Activated T-cell treated with anti-CD3 and anti-CD28 coated beads for 1 hour (primary cell): ENCODE measurements at regions not wholly inside any gene's neighbourhood (a gene's known extent, or its start where the extent isn't known, plus 50 kb on each side); places are given as distances from the start of the nearest gene placed in this dataset.

Source experiments
- DNase-seq: peaks from one replicate; pipeline ENCODE4 v3.0.0-alpha.2; 2020; ENCODE audit warnings: low read depth

GRCh38 chr1:221201773-221202172, 322.5 kb downstream of the HLX start:
- no peak for DNase-seq

DNA sequence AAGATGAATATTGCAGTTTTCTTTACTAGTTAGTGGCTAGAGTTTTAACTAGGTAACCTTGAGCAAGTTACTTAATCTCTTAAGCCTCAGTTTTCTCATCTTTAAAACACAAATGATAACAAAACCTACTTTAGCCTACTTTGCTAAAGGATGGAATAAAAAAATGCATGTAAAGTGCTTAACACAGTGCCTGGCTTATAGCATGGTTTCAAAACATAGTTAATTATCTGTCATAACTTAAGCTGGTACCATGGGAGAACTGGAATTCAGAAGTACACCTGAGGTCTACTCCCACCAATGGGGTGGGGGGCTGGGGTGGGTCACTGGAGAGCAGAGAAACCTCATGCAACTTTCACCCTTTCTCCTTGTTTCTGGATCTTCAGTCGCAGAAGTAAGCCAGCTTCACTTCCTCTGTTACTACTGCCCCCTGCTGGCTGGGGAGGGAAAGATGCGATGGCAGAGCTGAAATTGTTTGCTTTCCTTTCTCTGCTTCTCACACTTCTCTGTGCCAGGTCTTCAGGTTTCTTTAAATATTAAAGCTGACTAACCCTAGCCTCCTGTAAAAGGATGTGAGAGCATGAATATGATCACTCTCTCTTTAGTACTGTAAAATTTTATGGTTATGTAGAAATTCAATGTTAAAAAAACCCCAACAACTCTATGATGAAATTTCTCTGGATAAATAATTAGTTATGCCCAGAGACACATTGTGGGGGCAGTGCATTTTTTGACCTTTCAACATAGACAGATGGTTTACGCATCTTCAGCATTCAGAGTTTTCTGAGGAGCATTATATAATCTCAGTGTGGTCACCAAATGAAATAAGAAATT, 324.2 kb downstream of the HLX start:
- DNase-seq, result peak; percentile 56

DNA sequence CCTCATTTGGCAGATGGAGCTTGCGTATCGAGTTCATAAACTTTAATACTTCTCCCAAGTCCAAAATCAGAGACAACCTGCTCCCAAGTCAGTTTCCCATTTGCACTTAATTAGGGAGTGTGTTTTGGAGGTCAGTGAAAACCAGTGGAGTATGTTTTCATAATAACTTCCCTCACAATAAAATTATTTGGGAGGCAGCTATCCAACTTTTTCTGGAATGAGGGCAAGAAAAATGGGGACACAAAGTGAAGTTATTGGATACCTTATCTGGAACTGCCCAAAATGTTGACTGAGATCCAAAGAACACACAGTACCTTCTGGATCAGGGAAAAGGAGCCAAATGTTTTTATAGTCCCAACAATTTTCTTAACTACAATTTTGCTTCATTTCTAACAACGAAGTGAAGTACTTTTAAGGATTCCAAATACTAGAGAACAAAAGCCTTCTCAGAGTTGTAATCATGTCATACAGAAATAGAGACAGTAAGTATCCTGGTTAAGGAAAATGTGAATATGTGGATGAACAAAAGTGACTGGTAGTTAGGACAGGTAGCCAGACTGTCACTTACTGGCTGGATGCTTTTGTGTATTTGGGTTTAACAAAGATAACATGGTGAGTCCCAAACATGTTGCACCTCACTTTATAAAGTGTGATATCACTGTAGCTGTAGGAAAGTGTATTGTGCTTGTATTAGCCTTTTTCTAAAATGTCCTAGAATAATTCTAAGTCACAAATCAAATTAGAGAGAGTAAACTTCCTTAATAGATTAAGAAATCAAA, 325.0 kb downstream of the HLX start:
- DNase-seq, result no peak

- no peak for DNase-seq
Measured at GRCh38 chr1:221206076-221206475, 326.8 kb downstream of the HLX start.

DNA sequence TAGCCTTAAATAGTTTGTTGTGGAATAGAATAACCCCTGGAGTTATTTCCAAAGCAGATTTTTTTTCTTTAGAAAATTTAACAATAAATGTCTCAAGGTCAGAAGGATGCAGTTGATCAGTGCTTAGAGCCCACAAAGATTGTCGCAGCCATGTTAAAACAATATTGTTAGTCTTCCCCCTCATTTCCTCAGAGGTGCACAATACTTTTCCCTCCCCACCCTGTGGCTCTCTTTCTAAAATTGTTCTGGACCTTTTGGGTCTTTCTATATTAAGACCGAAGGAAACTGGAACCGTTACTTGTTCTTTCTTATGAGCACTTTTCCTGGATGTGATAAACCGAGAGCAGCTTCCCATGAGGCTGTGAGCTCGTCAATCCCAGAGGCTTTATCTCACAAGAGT, 333.7 kb downstream of the HLX start:
- DNase-seq, result no peak

- DNase-seq, result no peak
Measured at GRCh38 chr1:221217029-221217428, 337.8 kb downstream of the HLX start.

GRCh38 chr1:221223281-221223680, 344.0 kb downstream of the HLX start:
- no peak for DNase-seq

DNA sequence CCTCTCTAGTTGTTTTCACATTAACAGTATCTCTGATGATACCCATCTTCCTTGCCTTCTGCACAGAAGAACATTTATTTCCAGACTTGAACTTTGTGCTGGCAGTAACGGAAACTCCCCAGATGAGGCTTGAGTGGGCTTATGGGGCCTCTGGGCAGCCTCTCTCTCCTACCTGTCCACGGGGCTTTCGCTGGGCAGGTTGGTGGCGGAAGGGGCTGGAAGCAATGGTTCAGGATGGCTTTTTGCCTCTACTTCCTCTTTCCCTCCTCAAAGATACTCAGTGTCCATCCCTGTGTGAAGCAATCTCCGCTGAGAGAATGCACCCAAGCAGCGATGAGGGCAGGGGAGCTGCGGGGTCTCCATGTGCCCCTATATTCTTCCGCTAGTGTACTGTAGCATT, 348.2 kb downstream of the HLX start:
- no peak for DNase-seq

DNA sequence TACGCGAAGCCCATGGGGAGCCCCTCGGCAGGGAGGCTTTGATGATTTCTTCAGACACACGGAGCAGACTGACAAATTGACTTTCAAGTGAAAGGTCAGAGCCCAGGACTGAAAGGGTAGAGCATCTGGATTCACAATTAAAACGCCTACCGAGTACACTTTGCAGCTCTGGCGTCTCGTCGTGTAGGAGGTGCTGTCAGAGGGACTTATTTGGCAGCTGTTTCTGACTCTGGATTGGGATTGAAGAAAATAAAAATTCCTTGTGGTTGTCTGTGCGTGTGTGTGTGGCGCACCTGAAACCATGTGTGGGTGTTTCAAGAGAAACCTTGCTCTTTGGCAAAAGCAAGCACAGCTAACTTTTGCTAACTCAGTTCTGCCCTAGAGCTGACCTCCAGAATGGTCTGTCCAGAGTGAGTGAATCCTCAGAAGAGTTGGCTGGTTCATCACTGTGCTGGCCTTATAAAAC, 348.7 kb downstream of the HLX start:
- no peak for DNase-seq

DNA sequence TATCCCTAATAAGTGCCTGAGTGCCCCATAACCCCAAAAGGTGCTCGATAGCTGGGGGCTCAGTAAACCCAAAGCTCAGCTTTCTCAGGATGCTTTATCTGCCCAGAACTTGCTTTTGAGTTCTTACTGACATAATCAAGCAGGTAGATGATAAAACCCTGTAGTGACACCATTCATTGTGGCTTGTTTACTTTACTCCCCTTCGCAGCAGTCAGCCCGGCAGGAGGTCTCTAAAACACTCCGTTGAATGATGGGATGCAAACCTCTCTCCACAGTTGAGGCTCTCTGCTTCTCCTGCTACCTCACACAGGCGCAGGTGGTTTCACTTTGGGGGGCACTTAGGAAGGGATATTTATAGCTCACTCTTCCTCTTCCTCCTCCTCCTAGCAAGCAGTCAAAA, 349.4 kb downstream of the HLX start:
- DNase-seq, result no peak

DNA sequence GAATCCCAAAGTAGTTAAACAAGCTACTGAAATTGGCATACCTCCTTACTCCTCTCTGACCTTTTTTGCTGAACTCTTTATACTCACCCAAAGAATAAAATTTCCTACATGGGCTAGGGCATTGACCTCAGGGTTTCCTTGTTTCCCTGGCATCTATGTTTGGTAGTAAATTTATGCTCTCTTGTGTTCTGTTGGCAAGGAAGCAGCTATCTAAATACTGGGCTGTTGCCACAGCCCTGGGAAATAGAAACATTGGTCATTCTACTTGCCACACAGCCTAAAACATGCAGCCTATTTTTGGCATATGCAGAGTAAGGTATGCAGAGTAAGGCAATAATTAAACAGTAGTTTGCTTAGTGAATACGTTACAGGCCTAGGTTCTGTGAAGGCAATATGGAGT, 351.4 kb downstream of the HLX start:
- no peak for DNase-seq

DNA sequence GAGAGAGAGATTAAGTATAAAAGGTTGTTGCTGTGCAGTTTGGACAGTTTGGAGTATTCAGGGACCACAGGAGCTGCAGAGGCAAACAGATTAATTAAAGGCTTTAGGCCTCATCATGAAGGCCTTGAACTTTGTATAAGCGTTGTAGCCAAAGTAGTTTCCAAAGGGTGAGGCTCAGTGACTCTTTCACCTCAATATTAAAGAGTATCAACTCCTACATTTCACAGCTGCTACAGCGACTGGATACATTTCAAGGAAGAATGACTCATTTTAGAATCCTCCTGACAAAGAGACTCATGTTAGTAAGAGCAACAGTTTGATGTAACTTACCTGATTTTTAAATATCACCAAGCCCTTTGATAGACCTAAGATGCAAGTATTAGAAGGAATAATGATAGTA, 355.5 kb downstream of the HLX start:
- no peak for DNase-seq

- DNase-seq, result no peak
Measured at GRCh38 chr1:221237587-221237986, 358.3 kb downstream of the HLX start.

- no peak for DNase-seq
Measured at GRCh38 chr1:221239181-221239580, 359.9 kb downstream of the HLX start.

DNA sequence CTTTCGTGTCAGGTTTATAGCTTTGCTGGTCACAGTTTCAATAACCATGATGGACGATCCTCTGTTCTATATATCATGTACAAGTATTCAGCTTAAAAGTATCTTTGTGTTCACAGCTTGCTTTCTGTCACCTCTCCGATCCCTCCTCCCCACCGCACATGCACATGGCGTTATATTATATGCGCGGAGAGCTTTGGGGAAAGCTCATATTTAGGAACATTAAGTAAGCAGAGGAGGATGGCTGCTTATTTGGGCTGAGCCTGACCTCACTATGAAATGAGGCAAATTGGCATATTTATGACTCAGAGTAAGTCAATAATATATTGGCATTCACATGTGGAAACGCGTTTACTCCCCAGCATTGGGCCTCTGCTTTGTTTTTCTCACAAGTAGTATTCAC, 360.5 kb downstream of the HLX start:
- DNase-seq, result no peak

- DNase-seq, result no peak
Measured at GRCh38 chr1:221240690-221241089, 361.4 kb downstream of the HLX start.

- DNase-seq, result no peak
Measured at GRCh38 chr1:221241157-221241556, 361.9 kb downstream of the HLX start.

DNA sequence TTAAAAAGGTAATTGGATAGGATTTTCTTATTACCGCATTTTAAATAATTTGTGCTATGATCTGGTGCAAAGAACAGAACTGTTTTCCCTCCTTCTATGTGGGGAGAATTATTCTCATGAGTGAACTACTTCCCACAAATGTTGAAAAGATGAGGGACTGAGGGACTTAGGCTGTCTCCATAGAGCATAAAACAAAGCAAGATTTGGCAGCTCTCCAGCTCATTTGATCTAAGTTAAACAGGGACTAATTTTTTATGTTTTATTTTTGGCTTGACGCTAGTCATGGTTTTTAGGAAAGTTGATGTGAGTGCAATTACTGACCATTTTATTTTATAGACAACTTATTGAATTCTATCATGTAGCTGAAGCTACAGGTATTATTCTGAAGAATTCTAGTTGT, 362.3 kb downstream of the HLX start:
- DNase-seq, result no peak

- DNase-seq, result no peak
Measured at GRCh38 chr1:221246067-221246466, 366.8 kb downstream of the HLX start.

- no peak for DNase-seq
Measured at GRCh38 chr1:221246628-221247415, 367.6 kb downstream of the HLX start.

DNA sequence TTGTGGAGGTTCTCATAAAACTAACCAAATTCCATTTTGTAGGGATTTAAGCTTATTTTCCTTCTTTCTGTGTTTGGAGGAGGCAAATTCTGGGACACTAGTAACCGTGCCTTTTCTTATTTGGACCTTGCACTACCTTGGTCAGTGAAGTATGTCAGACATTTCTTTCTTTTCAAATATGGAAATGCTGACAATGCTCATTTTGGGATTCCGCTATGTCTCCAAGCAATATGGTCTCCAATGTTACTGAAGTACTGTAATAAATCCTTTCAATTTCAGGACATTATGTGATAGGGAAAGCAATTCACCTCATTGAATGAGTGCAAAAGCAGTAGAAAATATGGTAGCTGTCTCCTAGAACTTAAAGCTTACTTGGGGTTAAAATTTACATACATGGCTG, 372.3 kb downstream of the HLX start:
- no peak for DNase-seq

DNA sequence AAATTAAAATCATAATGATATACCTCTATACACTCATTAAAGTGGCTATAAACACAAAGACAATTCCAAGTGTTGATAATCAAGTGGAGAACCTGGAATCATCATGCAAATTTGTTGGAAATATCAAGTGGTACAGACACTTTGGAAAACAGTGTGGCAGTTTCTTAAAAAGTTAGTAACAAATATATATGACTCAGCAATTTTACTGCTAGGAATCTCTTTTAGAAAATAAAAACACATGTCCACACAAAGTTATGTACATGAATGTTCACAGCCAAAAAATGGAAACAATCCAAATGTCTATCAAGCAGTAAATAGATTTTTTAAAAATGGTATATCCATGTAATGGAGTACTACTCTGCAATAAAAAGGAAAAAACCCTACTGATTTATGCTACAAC, 375.6 kb downstream of the HLX start:
- DNase-seq, result no peak

- no peak for DNase-seq
Measured at GRCh38 chr1:221256773-221257172, 377.5 kb downstream of the HLX start.
